HG03460 (cell line): ENCODE measurements at regions not wholly inside any gene's neighbourhood (a gene's known extent, or its start where the extent isn't known, plus 50 kb on each side); places are given as distances from the start of the nearest gene placed in this dataset.

ENCODE experiments used
- ATAC-seq: cut with Tn5 transposase; IDR thresholded peaks from one replicate; pipeline ENCODE4 v1.9.1; 2021; ENCODE audit not compliant: unreplicated experiment

GRCh38 chr12:40552868-40553267 is 139.4 kb upstream of the CNTN1 start:
- ATAC-seq, result no peak

- ATAC-seq, result no peak
These were observed 134.3 kb upstream of the CNTN1 start for GRCh38 chr12:40557980-40558379.

GRCh38 chr12:40559865-40560264 is 132.4 kb upstream of the CNTN1 start:
- ATAC-seq, result no peak

GRCh38 chr12:40560848-40561247 is 131.4 kb upstream of the CNTN1 start:
- ATAC-seq, result no peak

- ATAC-seq, result no peak
These were observed 130.8 kb upstream of the CNTN1 start for GRCh38 chr12:40561395-40561966.

GRCh38 chr12:40565029-40565633 is 127.1 kb upstream of the CNTN1 start:
- no peak for ATAC-seq

- no peak for ATAC-seq
These were observed 126.0 kb upstream of the CNTN1 start for GRCh38 chr12:40566271-40566670.

- no peak for ATAC-seq
These were observed 122.5 kb upstream of the CNTN1 start for GRCh38 chr12:40569626-40570179.

GRCh38 chr12:40573024-40573423 is 119.2 kb upstream of the CNTN1 start:
- no peak for ATAC-seq

GRCh38 chr12:40575987-40576386 is 116.3 kb upstream of the CNTN1 start:
- no peak for ATAC-seq

- ATAC-seq, result no peak
These were observed 114.4 kb upstream of the CNTN1 start for GRCh38 chr12:40577834-40578233.

GRCh38 chr12:40579687-40580086 is 112.6 kb upstream of the CNTN1 start:
- ATAC-seq, result no peak

- no peak for ATAC-seq
These were observed 111.9 kb upstream of the CNTN1 start for GRCh38 chr12:40580346-40580745.

GRCh38 chr12:40581889-40582288 is 110.3 kb upstream of the CNTN1 start:
- no peak for ATAC-seq

GRCh38 chr12:40583743-40584142 is 108.5 kb upstream of the CNTN1 start:
- ATAC-seq, result no peak

- ATAC-seq, result no peak
These were observed 107.5 kb upstream of the CNTN1 start for GRCh38 chr12:40584763-40585162.

GRCh38 chr12:40586823-40587222 is 105.4 kb upstream of the CNTN1 start:
- no peak for ATAC-seq

GRCh38 chr12:40587421-40587820 is 104.8 kb upstream of the CNTN1 start:
- no peak for ATAC-seq

GRCh38 chr12:40587970-40588369 is 104.3 kb upstream of the CNTN1 start:
- no peak for ATAC-seq

GRCh38 chr12:40597133-40597532 is 95.1 kb upstream of the CNTN1 start:
- ATAC-seq, result no peak

GRCh38 chr12:40598073-40598472 is 94.2 kb upstream of the CNTN1 start:
- no peak for ATAC-seq

GRCh38 chr12:40602562-40602961 is 89.7 kb upstream of the CNTN1 start:
- ATAC-seq, result no peak

- peak; percentile 57 for ATAC-seq
These were observed 77.3 kb upstream of the CNTN1 start for GRCh38 chr12:40614923-40615322.
